SJSA1 (cell line): ENCODE measurements at regions not wholly inside any gene's neighbourhood (a gene's known extent, or its start where the extent isn't known, plus 50 kb on each side); places are given as distances from the start of the nearest gene placed in this dataset.

Experiments used
- DNase-seq, 2 experiments: peaks; one replicate each; pipeline ENCODE4 v3.0.0-alpha.2; 2015 to 2020; ENCODE audit warnings: low spot score in 2 of 2, low read depth in 1 of 2
- H3K27ac ChIP-seq: fragments of 250-450 bp; sonication (Bioruptor Pico); 2 replicates; pipeline ENCODE4 v1.5.1; 2020; ENCODE audit warnings: mild to moderate bottlenecking, moderate library complexity
- H3K27me3 ChIP-seq: fragments of 250-450 bp; sonication (Bioruptor Pico); replicated peaks from 2 replicates; pipeline ENCODE4 v1.5.1; 2020; ENCODE audit warnings: mild to moderate bottlenecking, moderate library complexity
- H3K36me3 ChIP-seq: fragments of 250-450 bp; sonication (Bioruptor Pico); 2 replicates; pipeline ENCODE4 v1.5.1; 2020; ENCODE audit warnings: mild to moderate bottlenecking
- H3K4me1 ChIP-seq: fragments of 250-450 bp; sonication (Bioruptor Pico); replicated peaks from 2 replicates; pipeline ENCODE4 v1.6.1; 2021; ENCODE audit warnings: mild to moderate bottlenecking
- H3K4me3 ChIP-seq: fragments of 250-450 bp; sonication (Bioruptor Pico); 2 replicates; pipeline ENCODE4 v1.5.1; 2020; ENCODE audit warnings: mild to moderate bottlenecking
- H3K9me3 ChIP-seq: fragments of 250-450 bp; sonication (Bioruptor Pico); replicated peaks from 2 replicates; pipeline ENCODE4 v1.5.1; 2020; ENCODE audit warnings: mild to moderate bottlenecking

- no peaks in the 10 kb centered on the region for H3K27me3 ChIP-seq
- no peaks in the 10 kb centered on the region; the same call in 1 of the 2 replicates for H3K9me3 ChIP-seq
- H3K4me3 ChIP-seq = no peak overlapping the region
- H3K4me1 ChIP-seq = no peaks in the 10 kb centered on the region
- no peak overlapping the region for H3K27ac ChIP-seq
- no peak for DNase-seq
- no peaks in the 10 kb centered on the region for H3K36me3 ChIP-seq
Observed at GRCh38 chr10:22875581-22875980, 52.3 kb upstream of the ARMC3 start.

GRCh38 chr10:22874189-22874854 lies 53.5 kb upstream of the ARMC3 start:
- DNase-seq = no peak
- H3K4me3 ChIP-seq = no peak overlapping the region
- no peaks in the 10 kb centered on the region for H3K4me1 ChIP-seq
- H3K27me3 ChIP-seq = no peaks in the 10 kb centered on the region
- H3K9me3 ChIP-seq = no peaks in the 10 kb centered on the region
- no peaks in the 10 kb centered on the region for H3K36me3 ChIP-seq
- no peak overlapping the region for H3K27ac ChIP-seq

GRCh38 chr10:22856444-22857074 lies 71.3 kb upstream of the ARMC3 start:
- H3K4me3 ChIP-seq = no peak overlapping the region
- no peaks in the 10 kb centered on the region for H3K4me1 ChIP-seq
- H3K36me3 ChIP-seq = no peaks in the 10 kb centered on the region
- no peaks in the 10 kb centered on the region for H3K27me3 ChIP-seq
- H3K27ac ChIP-seq = no peak overlapping the region
- DNase-seq = no peak
- no peaks in the 10 kb centered on the region for H3K9me3 ChIP-seq

GRCh38 chr10:22854935-22855421 lies 72.9 kb upstream of the ARMC3 start:
- no peaks in the 10 kb centered on the region for H3K4me1 ChIP-seq
- H3K4me3 ChIP-seq = no peak overlapping the region
- H3K36me3 ChIP-seq = no peaks in the 10 kb centered on the region
- H3K9me3 ChIP-seq = no peaks in the 10 kb centered on the region
- DNase-seq = no peak
- H3K27ac ChIP-seq = no peak overlapping the region
- no peaks in the 10 kb centered on the region for H3K27me3 ChIP-seq

DNA sequence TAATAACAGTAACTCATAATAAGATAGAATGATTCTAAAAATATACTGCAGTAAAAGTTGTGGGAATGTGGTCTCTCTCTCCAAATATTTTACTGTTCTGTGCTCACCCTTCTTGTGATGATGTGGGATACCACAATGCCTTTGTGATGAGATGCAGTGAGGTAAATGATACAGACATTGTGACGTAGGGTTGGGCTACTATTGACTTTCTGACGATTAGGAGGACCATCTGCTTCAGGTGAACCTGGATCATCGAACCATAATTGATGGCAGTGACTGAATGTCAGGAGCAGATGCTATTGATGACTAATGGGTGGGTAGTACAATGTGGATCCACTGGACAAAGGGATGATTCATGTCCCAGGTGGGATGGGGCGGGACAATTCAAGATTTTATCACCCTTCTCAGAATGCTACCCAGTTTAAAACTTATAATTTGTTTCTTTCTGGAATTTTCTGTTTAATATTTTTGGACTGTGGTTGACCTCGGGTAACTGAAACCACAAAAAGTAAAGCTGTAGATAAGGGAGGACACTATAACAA lies 73.9 kb upstream of the ARMC3 start:
- Histone ChIP-seq H3K36me3 (no peaks in the 10 kb centered on the region), H3K4me1 (no peaks in the 10 kb centered on the region; the same call in 1 of the 2 replicates), H3K9me3 (no peaks in the 10 kb centered on the region), H3K27ac (no peak overlapping the region), H3K4me3 (no peak overlapping the region), H3K27me3 (no peaks in the 10 kb centered on the region)
- no peak for DNase-seq

GRCh38 chr10:22852712-22853353 lies 75.0 kb upstream of the ARMC3 start:
- no peaks in the 10 kb centered on the region for H3K9me3 ChIP-seq
- H3K36me3 ChIP-seq = no peaks in the 10 kb centered on the region
- no peaks in the 10 kb centered on the region; the same call in 1 of the 2 replicates for H3K4me1 ChIP-seq
- H3K27ac ChIP-seq = no peak overlapping the region
- no peaks in the 10 kb centered on the region for H3K27me3 ChIP-seq
- DNase-seq = no peak
- H3K4me3 ChIP-seq = no peak overlapping the region

DNA sequence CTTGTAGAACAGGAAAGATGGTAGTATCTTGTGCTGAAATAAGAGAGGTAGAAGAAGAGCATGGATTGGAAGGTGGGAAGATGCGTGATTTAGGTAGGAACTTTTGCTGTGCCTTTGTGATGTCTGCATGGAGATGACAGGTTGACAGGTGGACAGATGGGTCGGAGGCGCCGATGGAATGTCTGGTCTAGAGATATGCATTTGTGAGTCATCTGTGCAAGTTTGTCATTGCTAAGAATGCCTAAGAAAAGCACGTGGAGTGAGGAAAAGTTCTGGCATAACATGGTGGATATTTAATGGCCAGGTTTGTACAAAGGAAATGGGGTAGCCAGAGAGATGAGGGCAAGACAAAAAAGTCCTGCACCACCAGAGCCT lies 76.0 kb upstream of the ARMC3 start:
- Histone ChIP-seq H3K27me3 (no peaks in the 10 kb centered on the region), H3K4me1 (no peaks in the 10 kb centered on the region; the same call in 1 of the 2 replicates), H3K9me3 (no peaks in the 10 kb centered on the region), H3K36me3 (no peaks in the 10 kb centered on the region), H3K4me3 (no peak overlapping the region), H3K27ac (no peak overlapping the region)
- no peak for DNase-seq

DNA sequence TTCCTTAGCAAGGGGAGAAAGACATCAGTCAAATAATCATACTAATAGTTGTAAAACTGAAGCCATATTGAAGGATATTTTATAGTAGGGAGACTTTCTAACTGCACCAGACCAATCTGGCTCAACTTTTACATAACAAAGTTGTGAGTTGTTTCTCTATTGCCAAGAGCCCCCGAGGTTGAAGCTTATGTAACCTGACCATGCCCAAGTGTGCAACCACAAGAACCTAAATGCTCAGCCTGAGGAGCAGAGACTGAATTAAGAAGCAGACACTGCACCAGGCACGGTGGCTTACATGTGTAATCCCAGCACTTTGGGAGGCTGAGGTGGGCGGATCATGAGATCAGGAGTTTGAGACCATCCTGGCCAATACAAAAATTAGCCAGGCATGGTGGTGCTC lies 77.3 kb upstream of the ARMC3 start:
- Histone ChIP-seq H3K4me3 (no peak overlapping the region), H3K27ac (no peak overlapping the region), H3K9me3 (no peaks in the 10 kb centered on the region), H3K4me1 (no peaks in the 10 kb centered on the region; the same call in 1 of the 2 replicates), H3K27me3 (no peaks in the 10 kb centered on the region), H3K36me3 (no peaks in the 10 kb centered on the region)
- DNase-seq = no peak

DNA sequence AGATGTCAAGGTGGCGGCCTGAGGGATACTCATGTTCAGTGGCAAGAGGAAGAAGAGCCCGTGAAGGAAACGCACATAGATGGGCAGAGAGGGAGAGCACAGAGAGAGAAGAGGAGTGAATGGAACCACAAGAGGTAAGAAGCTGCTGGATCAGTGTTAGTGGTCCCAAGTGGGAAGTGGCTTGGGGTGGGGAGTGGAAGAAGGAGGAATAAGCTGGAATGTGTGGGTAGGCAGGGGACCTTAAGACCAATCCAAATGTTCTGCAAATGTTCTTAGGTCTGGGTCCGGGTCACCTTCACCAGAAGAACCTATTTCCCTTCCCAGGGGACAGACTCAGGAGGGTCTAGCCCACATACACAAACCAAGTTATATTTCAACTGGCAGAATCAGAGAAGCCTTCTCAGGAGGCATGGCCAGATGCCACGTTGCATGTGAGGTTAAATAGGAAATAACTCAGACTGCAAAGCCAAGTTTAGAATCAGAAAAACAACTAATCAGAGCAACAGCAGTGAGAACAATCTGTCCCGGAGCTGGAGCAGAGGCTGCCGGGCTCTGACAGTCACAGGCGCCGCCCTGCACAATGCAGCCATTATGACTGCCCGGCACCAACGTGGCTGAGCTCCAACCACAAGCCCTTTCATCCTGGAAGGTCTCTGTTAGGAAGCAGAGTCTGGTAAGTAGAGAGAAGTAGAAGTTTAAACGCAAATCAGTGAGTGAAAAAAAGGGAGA lies 78.6 kb upstream of the ARMC3 start:
- no peak for DNase-seq
- no peak overlapping the region for H3K4me3 ChIP-seq

GRCh38 chr10:22848509-22848908 lies 79.3 kb upstream of the ARMC3 start:
- H3K27me3 ChIP-seq = no peaks in the 10 kb centered on the region
- H3K4me3 ChIP-seq = no peak overlapping the region

More for the DNA sequence above, 78.6 kb upstream of the ARMC3 start:
- Histone ChIP-seq H3K9me3 (no peaks in the 10 kb centered on the region), H3K4me1 (no peaks in the 10 kb centered on the region; the same call in 1 of the 2 replicates), H3K27ac (no peak overlapping the region), H3K27me3 (no peaks in the 10 kb centered on the region), H3K36me3 (no peaks in the 10 kb centered on the region)

GRCh38 chr10:22846294-22846693 lies 81.6 kb upstream of the ARMC3 start:
- no peaks in the 10 kb centered on the region for H3K36me3 ChIP-seq
- H3K27ac ChIP-seq = no peak overlapping the region
- H3K27me3 ChIP-seq = no peaks in the 10 kb centered on the region
- no peaks in the 10 kb centered on the region; the same call in 1 of the 2 replicates for H3K4me1 ChIP-seq
- no peak for DNase-seq
- H3K9me3 ChIP-seq = no peaks in the 10 kb centered on the region
- H3K4me3 ChIP-seq = no peak overlapping the region

More at GRCh38 chr10:22848509-22848908, 79.3 kb upstream of the ARMC3 start:
- H3K27ac ChIP-seq = no peak overlapping the region
- no peaks in the 10 kb centered on the region for H3K9me3 ChIP-seq
- H3K36me3 ChIP-seq = no peaks in the 10 kb centered on the region
- DNase-seq = no peak
- H3K4me1 ChIP-seq = no peaks in the 10 kb centered on the region; the same call in 1 of the 2 replicates

- Histone ChIP-seq H3K4me3 (no peak overlapping the region), H3K9me3 (no peaks in the 10 kb centered on the region), H3K27ac (no peak overlapping the region)
Observed at GRCh38 chr10:22839639-22840038, 88.2 kb upstream of the ARMC3 start.

DNA sequence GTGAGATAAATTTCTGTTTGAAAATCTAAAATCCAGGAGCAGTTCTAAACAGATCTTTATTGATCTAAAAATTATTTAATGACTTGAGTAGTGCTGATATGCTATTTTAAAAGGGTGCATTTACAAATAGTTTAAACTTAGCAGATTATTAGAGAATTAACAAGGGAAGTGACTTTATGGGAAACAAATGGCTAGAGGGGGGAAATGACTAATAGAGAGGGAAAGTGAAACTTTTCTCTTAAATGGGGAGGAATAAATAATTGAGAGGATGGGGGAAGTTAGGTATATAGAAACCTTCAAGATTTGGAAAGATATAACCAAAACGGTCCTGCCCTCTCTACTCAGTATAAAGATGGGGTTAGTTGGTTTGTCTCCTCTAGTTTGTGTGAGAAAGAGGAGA lies 90.1 kb upstream of the ARMC3 start:
- Histone ChIP-seq H3K36me3 (no peaks in the 10 kb centered on the region), H3K9me3 (no peaks in the 10 kb centered on the region), H3K27me3 (no peaks in the 10 kb centered on the region), H3K4me3 (no peak overlapping the region), H3K4me1 (peaks cover 10% of the 10 kb centered on the region), H3K27ac (no peak overlapping the region)
- DNase-seq = no peak

More at GRCh38 chr10:22839639-22840038, 88.2 kb upstream of the ARMC3 start:
- no peak for DNase-seq
- no peaks in the 10 kb centered on the region for H3K4me1 ChIP-seq
- H3K36me3 ChIP-seq = no peaks in the 10 kb centered on the region
- no peaks in the 10 kb centered on the region for H3K27me3 ChIP-seq
